ENCODE measurements at regions not wholly inside any gene's neighbourhood (a gene's known extent, or its start where the extent isn't known, plus 50 kb on each side); places are given as distances from the start of the nearest gene placed in this dataset.

DNA sequence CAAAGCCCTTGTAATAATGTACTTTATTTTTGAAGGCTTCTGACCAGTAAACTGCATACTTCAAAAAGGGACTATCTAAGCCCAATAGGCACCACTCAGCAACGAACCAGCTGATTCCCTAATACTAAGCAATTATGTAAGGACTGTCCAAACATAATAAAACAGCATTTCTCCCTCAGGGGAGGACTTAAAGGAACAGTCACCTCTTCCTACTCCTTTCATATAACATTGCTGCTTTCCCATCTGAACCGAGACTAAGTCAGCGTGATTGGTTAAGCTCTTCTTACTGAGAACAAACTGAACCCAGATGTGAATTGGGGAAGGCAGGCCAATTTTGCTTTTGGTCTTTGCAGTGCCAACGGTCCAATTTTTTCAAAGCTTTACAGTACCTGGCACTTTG lies 420.0 kb downstream of the METTL15 start:
- TF ChIP-seq, protein P1, sequence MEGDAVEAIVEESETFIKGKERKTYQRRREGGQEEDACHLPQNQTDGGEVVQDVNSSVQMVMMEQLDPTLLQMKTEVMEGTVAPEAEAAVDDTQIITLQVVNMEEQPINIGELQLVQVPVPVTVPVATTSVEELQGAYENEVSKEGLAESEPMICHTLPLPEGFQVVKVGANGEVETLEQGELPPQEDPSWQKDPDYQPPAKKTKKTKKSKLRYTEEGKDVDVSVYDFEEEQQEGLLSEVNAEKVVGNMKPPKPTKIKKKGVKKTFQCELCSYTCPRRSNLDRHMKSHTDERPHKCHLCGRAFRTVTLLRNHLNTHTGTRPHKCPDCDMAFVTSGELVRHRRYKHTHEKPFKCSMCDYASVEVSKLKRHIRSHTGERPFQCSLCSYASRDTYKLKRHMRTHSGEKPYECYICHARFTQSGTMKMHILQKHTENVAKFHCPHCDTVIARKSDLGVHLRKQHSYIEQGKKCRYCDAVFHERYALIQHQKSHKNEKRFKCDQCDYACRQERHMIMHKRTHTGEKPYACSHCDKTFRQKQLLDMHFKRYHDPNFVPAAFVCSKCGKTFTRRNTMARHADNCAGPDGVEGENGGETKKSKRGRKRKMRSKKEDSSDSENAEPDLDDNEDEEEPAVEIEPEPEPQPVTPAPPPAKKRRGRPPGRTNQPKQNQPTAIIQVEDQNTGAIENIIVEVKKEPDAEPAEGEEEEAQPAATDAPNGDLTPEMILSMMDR (IDR thresholded peaks at IDR 0.05; ENCODE audit: insufficient read depth, low read length, poor library complexity, severe bottlenecking): no peak
- no peak for TF ChIP-seq EZH2phosphoT487 (conservative IDR thresholded peaks at IDR 0.05; ENCODE audit: low read length)
- Histone ChIP-seq H3F3A (ENCODE audit: insufficient read depth) (no peaks in the 10 kb centered on the region), H3K9me3 (ENCODE audit: insufficient read depth, low read length) (peaks cover 4% of the 10 kb centered on the region; the same call in 1 of the 2 replicates), H2AFZ (ENCODE audit: low read depth, low read length, severe bottlenecking) (no peak overlapping the region), H3K79me2 (ENCODE audit: insufficient read depth, low read length) (no peaks in the 10 kb centered on the region), H4K20me1 (ENCODE audit: low read depth, low read length) (no peaks in the 10 kb centered on the region), H3K9ac (ENCODE audit: low read length) (no peak overlapping the region), H3K4me2 (ENCODE audit: low read depth, low read length, poor library complexity, severe bottlenecking) (no peak overlapping the region), H3K27me3 (ENCODE audit: low read length) (no peaks in the 10 kb centered on the region), H3K4me3 (ENCODE audit: insufficient read depth, low read length, poor library complexity, severe bottlenecking) (no peak overlapping the region), H3K27ac (ENCODE audit: low read depth, low read length) (no peak overlapping the region), H3K36me3 (ENCODE audit: low read length) (no peaks in the 10 kb centered on the region), H3K9me2 (replicated peaks; ENCODE audit: insufficient read depth, low read length) (no peaks in the 10 kb centered on the region)

DNA sequence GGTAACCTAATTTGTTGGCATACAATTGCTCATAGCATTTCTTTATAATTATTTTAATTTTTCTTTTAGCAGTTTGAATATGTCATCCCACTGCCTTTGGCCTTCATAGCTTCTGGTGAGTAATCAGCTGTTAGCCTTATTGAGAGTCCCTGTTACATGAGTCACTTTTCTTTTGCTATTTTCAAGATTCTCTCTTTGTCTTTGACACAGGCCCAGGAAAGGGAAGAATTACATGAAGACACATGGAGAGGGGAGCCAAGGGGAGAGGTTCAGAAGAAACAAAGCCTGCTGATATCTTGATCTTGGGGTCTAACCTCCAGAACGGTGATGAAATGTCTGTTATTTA lies 418.2 kb downstream of the METTL15 start:
- no peaks in the 10 kb centered on the region for H3K36me3 ChIP-seq (ENCODE audit: low read length)
- peaks cover 4% of the 10 kb centered on the region; the same call in 1 of the 2 replicates for H3K9me3 ChIP-seq (ENCODE audit: insufficient read depth, low read length)
- no peaks in the 10 kb centered on the region for H3K27me3 ChIP-seq (ENCODE audit: low read length)
- no peaks in the 10 kb centered on the region for H3K9me2 ChIP-seq (replicated peaks; ENCODE audit: insufficient read depth, low read length)
- no peak overlapping the region for H3K4me2 ChIP-seq (ENCODE audit: low read depth, low read length, poor library complexity, severe bottlenecking)
- H2AFZ ChIP-seq (ENCODE audit: low read depth, low read length, severe bottlenecking): no peak overlapping the region
- H3F3A ChIP-seq (ENCODE audit: insufficient read depth): no peaks in the 10 kb centered on the region
- no peak overlapping the region for H3K4me3 ChIP-seq (ENCODE audit: insufficient read depth, low read length, poor library complexity, severe bottlenecking)
- no peak overlapping the region for H3K27ac ChIP-seq (ENCODE audit: low read depth, low read length)
- TF ChIP-seq, protein P1 (IDR thresholded peaks at IDR 0.05; ENCODE audit: insufficient read depth, low read length, poor library complexity, severe bottlenecking): no peak
- no peak for TF ChIP-seq EZH2phosphoT487 (conservative IDR thresholded peaks at IDR 0.05; ENCODE audit: low read length)
- H4K20me1 ChIP-seq (ENCODE audit: low read depth, low read length): no peaks in the 10 kb centered on the region
- no peak overlapping the region for H3K9ac ChIP-seq (ENCODE audit: low read length)
- no peaks in the 10 kb centered on the region for H3K79me2 ChIP-seq (ENCODE audit: insufficient read depth, low read length)

DNA sequence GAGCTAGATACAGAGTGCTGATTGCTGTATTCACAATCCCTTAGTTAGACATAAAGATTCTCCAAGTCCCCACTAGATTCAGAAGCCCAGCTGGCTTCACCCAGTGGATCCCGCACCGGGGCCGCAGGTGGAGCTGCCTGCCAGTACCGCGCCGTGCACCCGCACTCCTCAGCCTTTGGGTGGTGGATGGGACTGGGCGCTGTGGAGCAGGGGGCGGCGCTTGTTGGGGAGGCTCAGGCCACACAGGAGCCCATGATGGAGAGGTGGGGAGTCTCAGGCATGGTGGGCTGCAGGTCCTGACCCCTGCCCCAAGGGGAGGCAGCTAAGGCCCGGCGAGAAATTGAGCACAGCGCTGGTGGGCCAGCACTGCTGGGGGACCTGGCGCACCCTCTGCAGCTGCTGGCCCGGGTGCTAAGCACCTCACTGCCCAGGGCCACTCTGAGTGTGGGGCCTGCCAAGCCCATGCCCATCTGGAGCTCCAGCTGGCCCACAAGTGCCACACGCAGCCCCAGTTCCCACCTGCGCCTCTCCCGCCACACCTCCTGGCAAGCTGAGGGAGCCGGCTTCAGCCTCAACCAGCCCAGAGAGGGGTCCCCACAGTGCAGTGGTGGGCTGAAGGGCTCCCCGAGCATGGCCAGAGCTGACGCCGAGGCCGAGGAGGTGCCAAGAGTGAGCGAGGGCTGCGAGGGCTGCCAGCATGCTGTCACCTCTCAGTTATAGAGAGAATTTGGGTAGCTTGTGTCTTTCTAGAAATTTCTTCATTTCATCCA lies 417.6 kb downstream of the METTL15 start:
- Histone ChIP-seq H3K27ac (ENCODE audit: low read depth, low read length) (no peak overlapping the region), H3K36me3 (ENCODE audit: low read length) (no peaks in the 10 kb centered on the region), H3K9me3 (ENCODE audit: insufficient read depth, low read length) (peaks cover 4% of the 10 kb centered on the region; the same call in 1 of the 2 replicates), H3K4me3 (ENCODE audit: insufficient read depth, low read length, poor library complexity, severe bottlenecking) (no peak overlapping the region), H4K20me1 (ENCODE audit: low read depth, low read length) (no peaks in the 10 kb centered on the region), H3F3A (ENCODE audit: insufficient read depth) (no peaks in the 10 kb centered on the region), H3K9ac (ENCODE audit: low read length) (no peak overlapping the region), H3K27me3 (ENCODE audit: low read length) (no peaks in the 10 kb centered on the region), H3K4me2 (ENCODE audit: low read depth, low read length, poor library complexity, severe bottlenecking) (no peak overlapping the region), H3K9me2 (replicated peaks; ENCODE audit: insufficient read depth, low read length) (no peaks in the 10 kb centered on the region), H2AFZ (ENCODE audit: low read depth, low read length, severe bottlenecking) (no peak overlapping the region), H3K79me2 (ENCODE audit: insufficient read depth, low read length) (no peaks in the 10 kb centered on the region)
- TF ChIP-seq, protein P1 (IDR thresholded peaks at IDR 0.05; ENCODE audit: insufficient read depth, low read length, poor library complexity, severe bottlenecking): no peak
- no peak for TF ChIP-seq EZH2phosphoT487 (conservative IDR thresholded peaks at IDR 0.05; ENCODE audit: low read length)

All from SU-DHL-6 (cell line).